Gastroesophageal sphincter (tissue), 3 donors: ENCODE measurements at regions not wholly inside any gene's neighbourhood (a gene's known extent, or its start where the extent isn't known, plus 50 kb on each side); places are given as distances from the start of the nearest gene placed in this dataset.

Experiments
- EP300 ChIP-seq: sonication (generic); formaldehyde crosslinking; IDR thresholded peaks from one replicate; pipeline ENCODE4 v1.6.1; 2017; ENCODE audit warnings: antibody characterized with exemption, mild to moderate bottlenecking
- POLR2AphosphoS5 ChIP-seq: sonication (generic); formaldehyde crosslinking; IDR thresholded peaks from one replicate; pipeline ENCODE4 v1.6.1; 2017; ENCODE audit warnings: antibody characterized with exemption
- TF ChIP-seq, protein P1 (sequence below), 4 experiments: fragments of 200-600 bp in 2 of 4; fragments of 450-650 bp in 2 of 4; sonication (generic) in 1 of 4; IDR thresholded peaks; one replicate each; pipeline ENCODE4 v1.5.1; 2017 to 2019; ENCODE audit warnings: antibody characterized with exemption in 4 of 4, mild to moderate bottlenecking in 2 of 4, moderate library complexity in 2 of 4

DNA sequence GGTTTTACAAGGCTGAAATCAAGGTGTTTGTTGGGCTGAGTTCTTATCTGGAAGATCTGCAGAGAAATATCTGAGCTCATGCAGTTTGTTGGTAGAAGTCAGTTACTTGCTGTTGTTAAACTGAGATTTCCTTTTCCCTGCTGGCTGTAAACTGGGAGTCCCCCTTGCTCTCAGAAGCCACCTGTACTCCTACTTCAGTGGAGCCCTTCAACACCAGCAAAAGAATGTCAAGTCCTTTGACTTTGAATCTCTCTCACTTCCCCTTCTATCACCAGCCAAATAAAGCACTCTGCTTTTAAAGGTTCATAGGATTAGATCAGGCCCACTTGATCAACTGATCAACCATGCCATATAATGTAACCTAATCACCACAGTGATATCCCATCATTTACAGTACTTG is 252.2 kb upstream of the CDH7 start:
- TF ChIP-seq POLR2AphosphoS5, result no peak
- no peak for TF ChIP-seq EP300
- TF ChIP-seq, protein P1, sequence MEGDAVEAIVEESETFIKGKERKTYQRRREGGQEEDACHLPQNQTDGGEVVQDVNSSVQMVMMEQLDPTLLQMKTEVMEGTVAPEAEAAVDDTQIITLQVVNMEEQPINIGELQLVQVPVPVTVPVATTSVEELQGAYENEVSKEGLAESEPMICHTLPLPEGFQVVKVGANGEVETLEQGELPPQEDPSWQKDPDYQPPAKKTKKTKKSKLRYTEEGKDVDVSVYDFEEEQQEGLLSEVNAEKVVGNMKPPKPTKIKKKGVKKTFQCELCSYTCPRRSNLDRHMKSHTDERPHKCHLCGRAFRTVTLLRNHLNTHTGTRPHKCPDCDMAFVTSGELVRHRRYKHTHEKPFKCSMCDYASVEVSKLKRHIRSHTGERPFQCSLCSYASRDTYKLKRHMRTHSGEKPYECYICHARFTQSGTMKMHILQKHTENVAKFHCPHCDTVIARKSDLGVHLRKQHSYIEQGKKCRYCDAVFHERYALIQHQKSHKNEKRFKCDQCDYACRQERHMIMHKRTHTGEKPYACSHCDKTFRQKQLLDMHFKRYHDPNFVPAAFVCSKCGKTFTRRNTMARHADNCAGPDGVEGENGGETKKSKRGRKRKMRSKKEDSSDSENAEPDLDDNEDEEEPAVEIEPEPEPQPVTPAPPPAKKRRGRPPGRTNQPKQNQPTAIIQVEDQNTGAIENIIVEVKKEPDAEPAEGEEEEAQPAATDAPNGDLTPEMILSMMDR (IDR thresholded peaks at IDR 0.05), result no peak
